Skeletal muscle tissue (tissue), 3 donors: ENCODE measurements at regions not wholly inside any gene's neighbourhood (a gene's known extent, or its start where the extent isn't known, plus 50 kb on each side); places are given as distances from the start of the nearest gene placed in this dataset.

Experiments used
- H3K27ac ChIP-seq: one replicate; pipeline ENCODE4 v1.7.0; 2013; ENCODE audit warnings: mild to moderate bottlenecking, low read depth, low read length, inconsistent platforms
- H3K27me3 ChIP-seq, 3 donors: one replicate each; pipeline ENCODE4 v1.7.0; 2013; ENCODE audit warnings: low read length in 3 of 3; ENCODE audit not compliant: control insufficient read depth in 3 of 3, insufficient read depth in 3 of 3
- H3K36me3 ChIP-seq, 3 donors: one replicate each; pipeline ENCODE4 v1.7.0; 2013; ENCODE audit warnings: low read length in 3 of 3; ENCODE audit not compliant: control insufficient read depth in 3 of 3, insufficient read depth in 3 of 3
- H3K4me1 ChIP-seq, 3 donors: one replicate each; pipeline ENCODE4 v1.7.0; 2013; ENCODE audit warnings: low read length in 3 of 3, mild to moderate bottlenecking in 3 of 3; ENCODE audit not compliant: control insufficient read depth in 3 of 3, insufficient read depth in 3 of 3
- H3K4me3 ChIP-seq, 3 donors: one replicate each; pipeline ENCODE4 v1.7.0; 2013; ENCODE audit warnings: low read length in 3 of 3
- H3K9ac ChIP-seq, 3 donors: one replicate each; pipeline ENCODE4 v1.7.0; 2013; ENCODE audit warnings: low read length in 3 of 3, mild to moderate bottlenecking in 3 of 3, moderate library complexity in 2 of 3, low read depth in 1 of 3
- H3K9me3 ChIP-seq, 3 donors: one replicate each; pipeline ENCODE4 v1.7.0; 2013; ENCODE audit warnings: low read length in 3 of 3; ENCODE audit not compliant: control insufficient read depth in 3 of 3
- donor health status: Osteomylitis.

- H3K9me3 ChIP-seq, result no peaks in the 10 kb centered on the region
- no peak overlapping the region for H3K9ac ChIP-seq
- H3K36me3 ChIP-seq, result no peaks in the 10 kb centered on the region
- H3K4me3 ChIP-seq, result no peak overlapping the region
- H3K27me3 ChIP-seq, result no peaks in the 10 kb centered on the region
- no peaks in the 10 kb centered on the region for H3K4me1 ChIP-seq
- no peak overlapping the region for H3K27ac ChIP-seq
Measured at GRCh38 chr6:113511100-113511499, 346.0 kb upstream of the MARCKS start.

DNA sequence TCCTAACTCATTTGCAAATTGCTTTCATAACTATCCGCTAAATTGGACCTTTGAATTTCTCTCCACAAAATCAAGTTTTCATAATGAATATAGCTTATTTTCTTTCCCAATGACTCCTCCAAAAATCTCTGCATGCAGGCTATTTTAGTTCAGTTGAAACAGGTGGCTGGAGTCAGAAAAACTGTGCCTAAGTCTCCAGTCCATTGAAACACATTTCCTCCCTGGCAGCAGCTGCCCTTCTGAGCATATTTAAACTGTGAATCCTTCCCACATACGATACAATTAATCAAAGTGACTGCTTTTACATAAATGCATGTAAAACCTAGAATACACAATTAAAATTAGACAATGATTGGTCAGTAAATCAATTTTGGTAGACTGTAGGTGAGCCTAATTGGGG is 344.6 kb upstream of the MARCKS start:
- no peaks in the 10 kb centered on the region for H3K36me3 ChIP-seq
- H3K27ac ChIP-seq, result no peak overlapping the region
- no peaks in the 10 kb centered on the region for H3K9me3 ChIP-seq
- no peaks in the 10 kb centered on the region for H3K27me3 ChIP-seq
- H3K9ac ChIP-seq, result no peak overlapping the region
- no peaks in the 10 kb centered on the region for H3K4me1 ChIP-seq
- no peak overlapping the region for H3K4me3 ChIP-seq

DNA sequence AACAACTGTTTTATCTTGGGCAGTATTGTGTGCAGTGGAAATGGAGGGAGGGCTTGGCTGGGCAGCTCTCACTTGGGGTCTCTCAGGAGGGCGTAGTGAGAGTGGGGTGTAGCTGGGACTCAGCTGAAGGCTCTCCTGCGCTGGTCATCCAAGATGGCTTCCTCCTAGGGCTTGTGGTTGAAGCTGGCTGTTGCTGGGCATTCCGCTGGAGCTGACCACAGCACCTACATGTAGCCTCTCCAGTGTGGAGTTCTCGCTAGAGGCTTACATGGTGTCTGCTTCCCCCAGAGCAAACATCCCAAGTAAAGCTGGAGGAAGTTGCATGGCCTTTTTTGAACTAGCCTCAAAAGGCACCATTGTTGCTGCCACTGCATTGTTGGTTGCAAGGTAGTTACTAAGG is 344.1 kb upstream of the MARCKS start:
- no peak overlapping the region for H3K9ac ChIP-seq

DNA sequence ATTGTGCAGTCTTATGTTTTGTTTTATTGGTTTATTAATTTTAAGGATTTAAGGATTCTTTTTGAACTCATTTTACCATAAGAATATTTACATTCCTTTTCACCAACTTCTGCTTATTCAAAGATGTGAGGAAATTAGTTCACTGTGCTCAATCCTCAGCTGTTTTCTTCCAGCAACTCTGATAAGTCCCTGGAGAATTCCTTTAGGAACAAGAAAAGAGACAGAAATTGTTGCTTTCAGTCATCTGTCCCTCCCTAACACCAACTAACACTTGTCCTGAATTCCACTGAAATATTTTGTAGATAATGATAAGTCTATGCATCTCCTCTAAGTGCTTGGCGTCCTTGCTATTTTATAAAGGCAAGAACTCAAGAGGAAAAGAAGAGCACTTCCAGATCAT is 334.8 kb upstream of the MARCKS start:
- Histone ChIP-seq H3K27ac (no peak overlapping the region), H3K9ac (no peak overlapping the region), H3K27me3 (no peaks in the 10 kb centered on the region), H3K9me3 (no peaks in the 10 kb centered on the region), H3K36me3 (no peaks in the 10 kb centered on the region), H3K4me1 (no peaks in the 10 kb centered on the region), H3K4me3 (no peak overlapping the region)

More for the DNA sequence above, 344.1 kb upstream of the MARCKS start:
- Histone ChIP-seq H3K27me3 (no peaks in the 10 kb centered on the region), H3K27ac (no peak overlapping the region), H3K9me3 (no peaks in the 10 kb centered on the region), H3K36me3 (no peaks in the 10 kb centered on the region), H3K4me1 (no peaks in the 10 kb centered on the region), H3K4me3 (no peak overlapping the region)

GRCh38 chr6:113524826-113525225 is 332.3 kb upstream of the MARCKS start:
- Histone ChIP-seq H3K27ac (no peak overlapping the region), H3K4me3 (no peak overlapping the region)

GRCh38 chr6:113526553-113526952 is 330.6 kb upstream of the MARCKS start:
- H3K36me3 ChIP-seq, result no peaks in the 10 kb centered on the region
- H3K27me3 ChIP-seq, result no peaks in the 10 kb centered on the region
- no peaks in the 10 kb centered on the region for H3K9me3 ChIP-seq
- H3K9ac ChIP-seq, result no peak overlapping the region
- no peak overlapping the region for H3K4me3 ChIP-seq
- H3K27ac ChIP-seq, result no peak overlapping the region
- H3K4me1 ChIP-seq, result no peaks in the 10 kb centered on the region

More at GRCh38 chr6:113524826-113525225, 332.3 kb upstream of the MARCKS start:
- H3K27me3 ChIP-seq, result no peaks in the 10 kb centered on the region
- no peaks in the 10 kb centered on the region for H3K36me3 ChIP-seq
- no peak overlapping the region for H3K9ac ChIP-seq
- H3K9me3 ChIP-seq, result no peaks in the 10 kb centered on the region
- no peaks in the 10 kb centered on the region for H3K4me1 ChIP-seq

DNA sequence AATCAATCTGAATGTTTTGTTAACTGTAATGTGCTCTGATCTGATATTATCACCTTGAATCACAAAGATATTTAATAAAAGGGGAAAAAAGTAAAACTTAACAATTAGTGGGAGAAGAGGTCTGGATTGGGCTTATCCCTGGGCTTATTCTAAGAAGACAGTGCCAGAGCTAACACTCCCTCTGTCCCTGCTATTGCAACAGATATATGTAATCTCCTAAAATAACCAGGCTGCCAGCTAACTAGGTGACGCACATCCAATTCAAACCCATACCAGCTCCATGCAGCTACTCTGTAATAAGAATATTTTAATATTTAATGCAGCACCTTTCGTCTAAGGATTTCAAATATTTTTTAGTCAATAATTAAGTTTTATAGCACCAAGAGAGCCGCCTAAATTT is 330.1 kb upstream of the MARCKS start:
- Histone ChIP-seq H3K4me1 (no peaks in the 10 kb centered on the region), H3K27me3 (no peaks in the 10 kb centered on the region), H3K9ac (no peak overlapping the region), H3K4me3 (no peak overlapping the region), H3K9me3 (no peaks in the 10 kb centered on the region), H3K27ac (no peak overlapping the region), H3K36me3 (no peaks in the 10 kb centered on the region)

- Histone ChIP-seq H3K36me3 (no peaks in the 10 kb centered on the region), H3K9me3 (no peaks in the 10 kb centered on the region), H3K27me3 (no peaks in the 10 kb centered on the region), H3K4me3 (no peak overlapping the region), H3K4me1 (no peaks in the 10 kb centered on the region), H3K27ac (no peak overlapping the region), H3K9ac (no peak overlapping the region)
Measured at GRCh38 chr6:113528111-113528510, 329.0 kb upstream of the MARCKS start.

DNA sequence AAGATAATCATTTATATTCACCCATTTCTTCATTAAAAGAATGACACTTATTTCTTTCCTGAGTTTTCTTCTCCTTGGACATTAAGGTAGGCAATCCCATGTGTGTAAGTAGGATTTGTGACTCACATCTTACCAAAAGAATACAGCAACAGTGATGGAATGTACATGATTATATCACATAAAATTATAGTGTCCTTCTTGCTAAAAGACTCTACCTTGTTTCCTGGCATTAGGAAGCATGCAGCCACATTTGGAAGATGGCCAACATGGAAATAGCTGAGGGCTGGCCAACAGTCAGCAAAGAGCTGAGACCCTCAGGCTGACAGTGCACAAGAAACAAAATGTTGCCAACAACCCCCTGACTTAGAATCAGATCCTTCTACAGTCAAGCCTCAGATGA is 327.9 kb upstream of the MARCKS start:
- no peaks in the 10 kb centered on the region for H3K4me1 ChIP-seq
- no peak overlapping the region for H3K9ac ChIP-seq
- H3K4me3 ChIP-seq, result no peak overlapping the region
- H3K27me3 ChIP-seq, result no peaks in the 10 kb centered on the region
- no peaks in the 10 kb centered on the region for H3K9me3 ChIP-seq
- H3K27ac ChIP-seq, result no peak overlapping the region
- H3K36me3 ChIP-seq, result no peaks in the 10 kb centered on the region

DNA sequence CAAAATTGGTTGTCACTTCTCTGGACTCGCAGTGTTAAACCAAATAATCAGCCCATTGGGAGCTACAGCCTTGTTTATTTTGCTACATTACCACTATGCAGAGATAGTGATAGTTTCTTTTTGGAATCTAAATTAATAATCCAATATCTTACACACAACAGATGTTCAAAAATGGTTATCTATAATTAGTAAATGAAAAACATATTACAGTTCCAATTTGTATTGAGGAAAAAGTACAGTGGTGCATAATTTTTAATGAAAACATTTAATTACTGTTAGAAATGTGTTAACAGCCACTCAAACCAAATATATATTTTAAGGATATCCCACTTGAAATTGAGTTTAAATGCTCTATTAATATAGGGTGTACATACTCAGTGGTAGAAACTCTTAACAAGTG is 327.3 kb upstream of the MARCKS start:
- Histone ChIP-seq H3K27ac (no peak overlapping the region), H3K9me3 (no peaks in the 10 kb centered on the region)

DNA sequence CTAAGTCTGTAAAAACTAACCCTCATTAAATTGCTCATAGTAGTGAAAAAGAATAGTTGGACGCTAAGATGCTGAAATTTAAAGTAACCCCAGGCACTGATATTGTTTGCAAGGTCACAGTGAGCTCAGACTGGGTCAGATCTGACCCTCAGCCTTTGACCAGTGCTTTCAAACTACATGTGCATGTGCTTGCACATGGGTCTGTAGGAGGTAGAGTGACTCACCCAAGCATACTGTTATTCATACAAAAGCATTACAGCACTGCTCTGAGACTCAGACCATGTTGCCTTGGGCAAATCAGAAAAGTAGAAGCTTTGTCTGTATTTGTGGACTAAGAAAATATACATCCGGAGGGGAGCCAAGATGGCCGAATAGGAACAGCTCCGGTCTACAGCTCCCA is 326.4 kb upstream of the MARCKS start:
- H3K9ac ChIP-seq, result no peak overlapping the region
- no peak overlapping the region for H3K4me3 ChIP-seq
- no peaks in the 10 kb centered on the region for H3K36me3 ChIP-seq
- H3K27ac ChIP-seq, result no peak overlapping the region
- no peaks in the 10 kb centered on the region for H3K27me3 ChIP-seq
- H3K9me3 ChIP-seq, result no peaks in the 10 kb centered on the region
- H3K4me1 ChIP-seq, result no peaks in the 10 kb centered on the region

More for the DNA sequence above, 327.3 kb upstream of the MARCKS start:
- no peaks in the 10 kb centered on the region for H3K36me3 ChIP-seq
- no peak overlapping the region for H3K9ac ChIP-seq
- no peak overlapping the region for H3K4me3 ChIP-seq
- H3K4me1 ChIP-seq, result no peaks in the 10 kb centered on the region
- no peaks in the 10 kb centered on the region for H3K27me3 ChIP-seq
